SJCRH30 (cell line): ENCODE measurements at regions not wholly inside any gene's neighbourhood (a gene's known extent, or its start where the extent isn't known, plus 50 kb on each side); places are given as distances from the start of the nearest gene placed in this dataset.
"Not testable (repeated sequence)": the region's sequence is repeated elsewhere in the genome, so short reads cannot be mapped to it uniquely, and the experiment has no call there.

Source experiments
- DNase-seq, 2 experiments: peaks; one replicate each; pipeline ENCODE4 v3.0.0-alpha.2; 2015 to 2020
- H3K27ac ChIP-seq: fragments of 250-450 bp; sonication (Bioruptor Pico); 2 replicates; pipeline ENCODE4 v1.5.1; 2020; ENCODE audit warnings: mild to moderate bottlenecking, moderate library complexity
- H3K27me3 ChIP-seq: fragments of 250-450 bp; sonication (Bioruptor Pico); 2 replicates; pipeline ENCODE4 v1.5.1; 2020; ENCODE audit warnings: mild to moderate bottlenecking, moderate library complexity
- H3K36me3 ChIP-seq: fragments of 250-450 bp; sonication (Bioruptor Pico); 2 replicates; pipeline ENCODE4 v1.5.1; 2020; ENCODE audit warnings: mild to moderate bottlenecking, moderate library complexity
- H3K4me1 ChIP-seq: fragments of 250-450 bp; sonication (Bioruptor Pico); 2 replicates; pipeline ENCODE4 v1.5.1; 2020; ENCODE audit warnings: mild to moderate bottlenecking, moderate library complexity
- H3K4me3 ChIP-seq: fragments of 250-450 bp; sonication (Bioruptor Pico); 2 replicates; pipeline ENCODE4 v1.5.1; 2020; ENCODE audit warnings: mild to moderate bottlenecking, moderate library complexity
- H3K9me3 ChIP-seq: fragments of 250-450 bp; sonication (Bioruptor Pico); replicated peaks from 2 replicates; pipeline ENCODE4 v1.5.1; 2020; ENCODE audit warnings: mild to moderate bottlenecking, moderate library complexity

- DNase-seq, result no peak
- Histone ChIP-seq H3K9me3 (no peaks in the 10 kb centered on the region), H3K4me3 (no peak overlapping the region), H3K36me3 (no peaks in the 10 kb centered on the region), H3K27ac (no peak overlapping the region), H3K4me1 (no peaks in the 10 kb centered on the region), H3K27me3 (no peaks in the 10 kb centered on the region)
These were observed 123.5 kb downstream of the MAP3K7 start for GRCh38 chr6:90463359-90463758.

- Histone ChIP-seq H3K9me3 (no peaks in the 10 kb centered on the region), H3K27me3 (no peaks in the 10 kb centered on the region), H3K36me3 (no peaks in the 10 kb centered on the region), H3K4me3 (no peak overlapping the region), H3K27ac (no peak overlapping the region), H3K4me1 (no peaks in the 10 kb centered on the region)
- no peak for DNase-seq
These were observed 124.8 kb downstream of the MAP3K7 start for GRCh38 chr6:90462102-90462501.

GRCh38 chr6:90461383-90461782 lies 125.5 kb downstream of the MAP3K7 start:
- Histone ChIP-seq H3K4me1 (no peaks in the 10 kb centered on the region), H3K4me3 (no peak overlapping the region), H3K9me3 (no peaks in the 10 kb centered on the region), H3K36me3 (no peaks in the 10 kb centered on the region), H3K27ac (no peak overlapping the region), H3K27me3 (no peaks in the 10 kb centered on the region)
- no peak for DNase-seq

- Histone ChIP-seq H3K27ac (no peak overlapping the region), H3K27me3 (no peaks in the 10 kb centered on the region), H3K4me3 (no peak overlapping the region), H3K4me1 (no peaks in the 10 kb centered on the region), H3K36me3 (no peaks in the 10 kb centered on the region), H3K9me3 (no peaks in the 10 kb centered on the region)
- DNase-seq, result no peak
These were observed 126.8 kb downstream of the MAP3K7 start for GRCh38 chr6:90460051-90460450.

GRCh38 chr6:90459225-90459758 lies 127.6 kb downstream of the MAP3K7 start:
- H3K27ac ChIP-seq, result no peak overlapping the region
- no peak overlapping the region for H3K4me3 ChIP-seq
- DNase-seq, result no peak
- H3K4me1 ChIP-seq, result no peaks in the 10 kb centered on the region
- H3K9me3 ChIP-seq, result no peaks in the 10 kb centered on the region
- H3K27me3 ChIP-seq, result no peaks in the 10 kb centered on the region
- no peaks in the 10 kb centered on the region for H3K36me3 ChIP-seq

- no peak for DNase-seq
- Histone ChIP-seq H3K4me3 (no peak overlapping the region), H3K4me1 (no peaks in the 10 kb centered on the region), H3K36me3 (no peaks in the 10 kb centered on the region), H3K27me3 (no peaks in the 10 kb centered on the region), H3K27ac (no peak overlapping the region), H3K9me3 (no peaks in the 10 kb centered on the region)
These were observed 128.3 kb downstream of the MAP3K7 start for GRCh38 chr6:90458353-90459224.

- H3K27ac ChIP-seq, result no peak overlapping the region
- no peaks in the 10 kb centered on the region for H3K36me3 ChIP-seq
- H3K4me1 ChIP-seq, result no peaks in the 10 kb centered on the region
- no peak for DNase-seq
- 0 out of 2 replicates have a peak, but pooled peaks cover 4% of the 10 kb centered on the region for H3K27me3 ChIP-seq
- no peak overlapping the region for H3K4me3 ChIP-seq
- H3K9me3 ChIP-seq, result no peaks in the 10 kb centered on the region
These were observed 129.0 kb downstream of the MAP3K7 start for GRCh38 chr6:90457867-90458259.

GRCh38 chr6:90456997-90457866 lies 129.6 kb downstream of the MAP3K7 start:
- DNase-seq, H3K4me3 ChIP-seq, H3K9me3 ChIP-seq, H3K36me3 ChIP-seq, H3K27me3 ChIP-seq, H3K4me1 ChIP-seq, H3K27ac ChIP-seq: not testable (repeated sequence)

GRCh38 chr6:90456001-90456400 lies 130.9 kb downstream of the MAP3K7 start:
- Histone ChIP-seq H3K4me1 (no peaks in the 10 kb centered on the region), H3K27me3 (0 out of 2 replicates have a peak, but pooled peaks cover 4% of the 10 kb centered on the region), H3K36me3 (no peaks in the 10 kb centered on the region), H3K27ac (no peak overlapping the region), H3K4me3 (no peak overlapping the region), H3K9me3 (no peaks in the 10 kb centered on the region)
- no peak for DNase-seq

GRCh38 chr6:90454836-90455427 lies 131.9 kb downstream of the MAP3K7 start:
- DNase-seq, result no peak
- Histone ChIP-seq H3K9me3 (no peaks in the 10 kb centered on the region), H3K36me3 (no peaks in the 10 kb centered on the region)

GRCh38 chr6:90450268-90450953 lies 136.5 kb downstream of the MAP3K7 start:
- H3K27ac ChIP-seq, result no peak overlapping the region
- no peak for DNase-seq
- H3K36me3 ChIP-seq, result no peaks in the 10 kb centered on the region
- 0 out of 2 replicates have a peak, but pooled peaks cover 4% of the 10 kb centered on the region for H3K27me3 ChIP-seq
- no peaks in the 10 kb centered on the region for H3K4me1 ChIP-seq
- no peak overlapping the region for H3K4me3 ChIP-seq
- no peaks in the 10 kb centered on the region for H3K9me3 ChIP-seq

More at GRCh38 chr6:90454836-90455427, 131.9 kb downstream of the MAP3K7 start:
- Histone ChIP-seq H3K27me3 (0 out of 2 replicates have a peak, but pooled peaks cover 4% of the 10 kb centered on the region), H3K4me1 (no peaks in the 10 kb centered on the region), H3K4me3 (no peak overlapping the region), H3K27ac (no peak overlapping the region)

- Histone ChIP-seq H3K9me3 (no peaks in the 10 kb centered on the region), H3K27ac (no peak overlapping the region), H3K27me3 (0 out of 2 replicates have a peak, but pooled peaks cover 4% of the 10 kb centered on the region), H3K36me3 (no peaks in the 10 kb centered on the region), H3K4me1 (no peaks in the 10 kb centered on the region), H3K4me3 (no peak overlapping the region)
- DNase-seq, result no peak
These were observed 137.6 kb downstream of the MAP3K7 start for GRCh38 chr6:90449311-90449710.

- Histone ChIP-seq H3K4me3 (no peak overlapping the region), H3K27ac (no peak overlapping the region), H3K27me3 (0 out of 2 replicates have a peak, but pooled peaks cover 4% of the 10 kb centered on the region), H3K36me3 (no peaks in the 10 kb centered on the region), H3K9me3 (no peaks in the 10 kb centered on the region), H3K4me1 (no peaks in the 10 kb centered on the region)
- no peak for DNase-seq
These were observed 138.0 kb downstream of the MAP3K7 start for GRCh38 chr6:90448836-90449235.

- Histone ChIP-seq H3K4me3 (no peak overlapping the region), H3K4me1 (no peaks in the 10 kb centered on the region), H3K36me3 (no peaks in the 10 kb centered on the region), H3K27ac (no peak overlapping the region), H3K9me3 (no peaks in the 10 kb centered on the region), H3K27me3 (no peaks in the 10 kb centered on the region)
- no peak for DNase-seq
These were observed 140.7 kb downstream of the MAP3K7 start for GRCh38 chr6:90446164-90446563.
